ENCODE measurements at regions not wholly inside any gene's neighbourhood (a gene's known extent, or its start where the extent isn't known, plus 50 kb on each side); places are given as distances from the start of the nearest gene placed in this dataset.
"Not testable (repeated sequence)": the region's sequence is repeated elsewhere in the genome, so short reads cannot be mapped to it uniquely, and the experiment has no call there.

DNA sequence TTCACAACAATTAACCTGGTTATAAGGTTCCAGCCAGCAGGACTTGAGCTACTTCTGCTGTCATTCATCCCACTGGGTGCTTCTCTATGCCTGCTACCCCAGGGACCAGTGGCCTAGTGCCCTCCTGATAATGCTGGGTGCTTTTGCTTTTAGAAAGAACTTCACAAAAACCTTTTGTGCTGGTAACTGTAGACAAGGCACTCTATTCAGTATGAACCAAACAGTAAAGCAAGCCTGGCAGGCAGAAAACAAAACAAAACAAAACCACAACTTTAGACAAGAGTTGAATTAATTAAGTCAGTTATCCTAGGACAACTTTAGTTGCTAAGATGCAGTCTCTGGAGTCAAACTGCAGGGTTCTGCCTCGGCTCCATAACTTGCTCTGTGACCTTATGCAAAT is 61.9 kb upstream of the ADGRL2 start:
- H3K4me3 ChIP-seq (ENCODE audit: low read depth, low read length), result no peak overlapping the region
- TF ChIP-seq, protein P1, sequence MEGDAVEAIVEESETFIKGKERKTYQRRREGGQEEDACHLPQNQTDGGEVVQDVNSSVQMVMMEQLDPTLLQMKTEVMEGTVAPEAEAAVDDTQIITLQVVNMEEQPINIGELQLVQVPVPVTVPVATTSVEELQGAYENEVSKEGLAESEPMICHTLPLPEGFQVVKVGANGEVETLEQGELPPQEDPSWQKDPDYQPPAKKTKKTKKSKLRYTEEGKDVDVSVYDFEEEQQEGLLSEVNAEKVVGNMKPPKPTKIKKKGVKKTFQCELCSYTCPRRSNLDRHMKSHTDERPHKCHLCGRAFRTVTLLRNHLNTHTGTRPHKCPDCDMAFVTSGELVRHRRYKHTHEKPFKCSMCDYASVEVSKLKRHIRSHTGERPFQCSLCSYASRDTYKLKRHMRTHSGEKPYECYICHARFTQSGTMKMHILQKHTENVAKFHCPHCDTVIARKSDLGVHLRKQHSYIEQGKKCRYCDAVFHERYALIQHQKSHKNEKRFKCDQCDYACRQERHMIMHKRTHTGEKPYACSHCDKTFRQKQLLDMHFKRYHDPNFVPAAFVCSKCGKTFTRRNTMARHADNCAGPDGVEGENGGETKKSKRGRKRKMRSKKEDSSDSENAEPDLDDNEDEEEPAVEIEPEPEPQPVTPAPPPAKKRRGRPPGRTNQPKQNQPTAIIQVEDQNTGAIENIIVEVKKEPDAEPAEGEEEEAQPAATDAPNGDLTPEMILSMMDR (IDR thresholded peaks at IDR 0.05; ENCODE audit: borderline replicate concordance, insufficient read depth, low read depth, low read length), result no peak

DNA sequence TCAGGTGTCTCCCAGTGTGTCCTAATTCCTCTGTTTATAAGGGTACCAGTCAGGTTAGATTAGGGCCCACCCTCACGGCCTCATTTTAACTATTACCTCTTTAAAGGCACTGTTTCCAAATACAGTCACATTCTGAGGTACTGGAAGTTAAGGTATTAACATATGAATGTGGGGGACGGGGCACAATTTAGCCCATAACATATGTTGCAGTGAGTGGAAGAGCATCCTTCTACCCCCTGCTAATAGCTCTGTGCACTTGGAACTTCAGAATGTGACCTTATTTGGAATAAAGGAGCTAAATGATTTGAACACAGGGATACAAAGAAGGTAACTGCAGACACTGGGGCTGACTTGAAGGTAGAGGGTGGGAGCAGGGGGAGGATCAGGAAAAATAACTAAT is 67.3 kb upstream of the ADGRL2 start:
- TF ChIP-seq, protein P1 (IDR thresholded peaks at IDR 0.05; ENCODE audit: borderline replicate concordance, insufficient read depth, low read depth, low read length), result no peak

DNA sequence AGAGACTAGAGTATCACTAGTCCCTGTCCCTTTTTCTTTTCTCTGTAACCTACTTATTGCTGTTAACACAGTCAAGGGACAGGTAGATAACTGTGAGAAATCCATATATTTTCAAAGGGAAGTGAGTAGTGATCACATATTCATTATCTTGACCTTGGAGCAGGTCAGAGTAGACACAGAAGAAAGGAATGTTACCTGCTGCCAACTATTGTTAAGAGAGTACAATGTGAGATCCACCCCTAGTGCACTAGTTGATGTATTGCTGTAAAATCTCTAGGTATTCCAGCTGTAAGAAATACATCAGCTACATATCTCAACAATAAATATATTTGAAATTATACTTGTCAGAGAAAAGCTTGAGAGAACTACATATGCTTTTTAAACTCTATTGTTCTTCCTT is 68.7 kb upstream of the ADGRL2 start:
- TF ChIP-seq, protein P1 (IDR thresholded peaks at IDR 0.05; ENCODE audit: borderline replicate concordance, insufficient read depth, low read depth, low read length), result no peak
- H3K4me3 ChIP-seq (ENCODE audit: low read depth, low read length), result no peak overlapping the region

More for the DNA sequence above, 67.3 kb upstream of the ADGRL2 start:
- H3K4me3 ChIP-seq (ENCODE audit: low read depth, low read length), result no peak overlapping the region

DNA sequence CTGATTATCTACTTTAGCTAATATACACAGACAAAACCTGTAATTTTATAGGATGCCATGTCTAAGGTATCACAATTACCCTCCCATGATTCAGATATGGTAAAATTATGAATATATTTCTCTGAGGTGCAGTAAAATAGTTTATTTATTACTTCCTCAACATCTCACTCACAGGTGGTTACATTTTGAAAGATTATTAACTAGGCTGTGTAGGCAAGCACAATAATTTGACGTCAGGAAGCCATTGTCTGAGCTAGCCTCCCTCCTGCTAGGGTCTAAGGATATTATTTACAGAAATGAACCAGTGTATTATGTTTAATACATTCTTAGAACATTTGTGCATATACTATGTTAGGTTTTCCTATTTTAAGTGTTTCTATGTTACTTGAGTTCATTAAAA is 69.9 kb upstream of the ADGRL2 start:
- TF ChIP-seq, protein P1 (IDR thresholded peaks at IDR 0.05; ENCODE audit: borderline replicate concordance, insufficient read depth, low read depth, low read length), result no peak
- no peak overlapping the region for H3K4me3 ChIP-seq (ENCODE audit: low read depth, low read length)

DNA sequence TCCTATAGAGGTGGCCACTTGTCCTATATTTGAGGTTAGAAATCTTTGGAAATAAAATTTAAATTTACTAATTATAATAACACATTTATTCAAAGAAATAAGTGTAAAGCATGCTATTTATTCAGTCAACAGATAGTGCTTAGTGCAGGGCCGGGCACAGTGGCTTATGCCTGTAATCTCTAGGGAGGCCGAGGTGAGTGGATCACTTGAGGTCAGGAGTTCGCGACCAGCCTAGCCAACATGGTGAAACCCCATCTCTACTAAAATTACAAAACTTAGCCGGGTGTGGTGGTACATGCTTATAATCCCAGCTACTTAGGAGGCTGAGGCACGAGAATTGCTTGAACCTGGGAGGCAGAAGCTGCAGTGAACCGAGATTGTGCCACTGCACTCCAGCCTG is 70.4 kb upstream of the ADGRL2 start:
- not testable (repeated sequence) for H3K4me3 ChIP-seq (ENCODE audit: low read depth, low read length)

DNA sequence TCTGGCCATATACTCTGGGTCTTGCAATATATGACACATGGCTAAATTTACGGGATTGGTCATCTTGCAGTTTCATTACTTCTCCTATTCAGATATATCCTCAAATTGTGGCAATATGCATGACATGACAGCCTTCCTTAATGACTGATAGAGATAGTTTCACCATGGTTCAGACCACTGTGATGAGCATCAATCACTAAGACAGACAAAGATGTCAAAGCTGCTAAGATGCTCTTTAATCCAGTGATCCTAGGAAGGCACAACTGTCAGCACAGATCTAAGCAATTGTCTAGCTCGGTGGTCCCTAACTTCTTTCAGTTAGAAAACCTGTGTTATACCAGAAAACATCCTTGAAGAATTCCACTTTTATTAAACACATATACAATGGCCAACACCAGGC is 70.9 kb upstream of the ADGRL2 start:
- TF ChIP-seq, protein P1 (IDR thresholded peaks at IDR 0.05; ENCODE audit: borderline replicate concordance, insufficient read depth, low read depth, low read length), result no peak

DNA sequence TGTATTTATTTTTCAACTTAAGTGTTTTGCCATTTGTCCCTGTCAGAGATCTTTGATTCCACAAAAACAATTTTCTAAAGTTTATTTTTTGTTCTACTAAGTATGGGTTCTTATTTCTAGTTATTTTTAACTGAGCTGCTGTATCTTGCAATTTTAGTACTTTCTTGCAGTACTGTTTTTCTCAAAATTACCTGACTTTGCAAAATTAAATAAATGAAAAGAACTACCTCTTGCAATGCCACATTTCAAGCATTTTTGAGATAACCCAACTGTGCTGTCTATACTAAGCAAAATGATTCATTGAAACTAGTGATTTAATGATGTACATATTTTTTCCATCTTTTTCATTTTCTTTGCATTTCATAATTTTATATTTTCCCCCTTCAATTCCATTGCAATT is 71.5 kb upstream of the ADGRL2 start:
- H3K4me3 ChIP-seq (ENCODE audit: low read depth, low read length), result no peak overlapping the region
- TF ChIP-seq, protein P1 (IDR thresholded peaks at IDR 0.05; ENCODE audit: borderline replicate concordance, insufficient read depth, low read depth, low read length), result no peak

More for the DNA sequence above, 70.9 kb upstream of the ADGRL2 start:
- no peak overlapping the region for H3K4me3 ChIP-seq (ENCODE audit: low read depth, low read length)

DNA sequence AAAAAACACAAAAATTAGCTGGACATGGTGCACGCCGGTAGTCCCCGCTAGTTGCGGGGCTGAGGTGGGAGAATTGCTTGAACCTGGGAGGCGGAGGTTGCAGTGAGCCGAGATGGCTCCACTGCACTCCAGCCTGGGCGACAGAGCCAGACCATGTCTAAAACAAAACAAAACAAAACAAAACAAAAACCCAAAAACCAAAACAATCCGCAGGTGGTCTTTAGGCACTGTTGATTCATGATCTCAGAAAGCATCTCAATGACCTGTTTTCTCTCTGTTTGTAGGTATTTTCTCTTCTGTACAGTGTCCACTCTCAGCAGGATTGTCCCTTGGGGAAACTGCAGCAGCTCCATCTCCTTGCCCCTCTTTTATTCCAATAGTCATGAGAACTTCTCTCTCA is 74.9 kb upstream of the ADGRL2 start:
- TF ChIP-seq, protein P1 (IDR thresholded peaks at IDR 0.05; ENCODE audit: borderline replicate concordance, insufficient read depth, low read depth, low read length), result no peak
- no peak overlapping the region for H3K4me3 ChIP-seq (ENCODE audit: low read depth, low read length)

DNA sequence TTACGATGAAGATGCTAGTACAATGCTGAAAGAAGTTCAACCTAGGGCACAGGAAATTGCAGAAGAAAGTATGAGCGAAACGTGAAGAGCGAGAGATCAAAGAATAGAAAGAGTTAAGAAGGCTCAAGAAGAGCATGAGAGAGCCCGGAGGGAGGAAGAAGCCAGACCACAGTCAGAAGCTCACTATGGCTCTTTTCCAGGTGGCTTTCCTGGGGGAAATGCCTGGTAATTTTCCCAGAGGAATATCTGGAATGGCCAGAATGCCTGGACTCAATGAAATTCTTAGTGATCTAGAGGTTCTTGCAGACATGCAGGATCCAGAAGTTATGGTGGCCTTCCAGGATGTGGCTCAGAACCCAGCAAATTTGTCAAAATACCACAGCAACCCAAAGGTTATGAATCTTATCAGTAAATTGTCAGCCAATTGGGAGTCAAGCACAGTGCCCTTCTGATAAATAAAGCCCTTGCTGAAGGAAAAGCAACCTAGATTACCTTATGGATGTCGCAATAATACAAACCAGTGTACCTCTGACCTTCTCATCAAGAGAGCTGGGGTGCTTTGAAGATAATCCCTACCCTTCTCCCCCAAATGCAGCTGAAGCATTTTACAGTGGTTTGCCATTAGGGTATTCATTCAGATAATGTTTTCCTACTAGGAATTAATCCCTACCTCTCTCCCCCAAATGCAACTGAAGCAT is 78.0 kb upstream of the ADGRL2 start:
- H3K4me3 ChIP-seq (ENCODE audit: low read depth, low read length), result not testable (repeated sequence)

DNA sequence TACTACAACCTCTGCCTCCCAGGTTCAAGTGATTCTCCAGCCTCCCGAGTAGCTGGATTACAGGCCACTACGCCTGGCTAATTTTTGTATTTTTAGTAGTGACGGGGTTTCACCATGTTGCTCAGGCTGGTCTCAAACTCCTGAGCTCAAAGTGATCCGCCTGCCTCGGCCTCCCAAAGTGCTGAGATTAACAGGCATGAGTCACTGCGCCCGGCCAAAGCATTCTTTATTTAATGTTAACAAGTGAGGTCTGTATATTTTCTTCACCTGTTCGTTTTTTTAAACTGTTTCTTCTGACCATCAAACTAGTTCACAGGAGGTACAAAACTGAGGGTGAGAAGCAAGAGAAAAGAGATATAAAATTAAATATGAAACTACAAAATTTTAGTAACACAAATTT is 80.5 kb upstream of the ADGRL2 start:
- H3K4me3 ChIP-seq (ENCODE audit: low read depth, low read length), result not testable (repeated sequence)

Data from GM12875 (cell line).